ENCODE measurements at regions not wholly inside any gene's neighbourhood (a gene's known extent, or its start where the extent isn't known, plus 50 kb on each side); places are given as distances from the start of the nearest gene placed in this dataset.

GRCh38 chr2:221774136-221774535 is 202.0 kb upstream of the EPHA4 start (continued):
- TF ChIP-seq CTCF (conservative IDR thresholded peaks at IDR 0.05; ENCODE audit: low read depth in 2 of 2) (no peak), CREB1 (CRISPR knock-in tag; IDR thresholded peaks at IDR 0.05; ENCODE audit: low read depth) (no peak)

GRCh38 chr2:221771297-221771696 is 199.2 kb upstream of the EPHA4 start:
- no peaks in the 10 kb centered on the region for H3K27me3 Mint-ChIP-seq (ENCODE audit: insufficient read depth, low read depth, poor library complexity)
- no peaks in the 10 kb centered on the region for H3F3A ChIP-seq (replicated peaks; ENCODE audit: low read depth)
- no peaks in the 10 kb centered on the region for H3K9me3 Mint-ChIP-seq
- H3K4me3 ChIP-seq, result no peak overlapping the region
- H3K4me2 ChIP-seq, result no peak overlapping the region
- no peak overlapping the region for H3K4me3 Mint-ChIP-seq
- 0 out of 2 replicates have a peak, but pooled peaks cover 5% of the 10 kb centered on the region for H3K9me2 ChIP-seq (ENCODE audit: insufficient read depth)
- no peak overlapping the region for H2AFZ ChIP-seq
- H3K36me3 Mint-ChIP-seq (ENCODE audit: low read depth), result no peaks in the 10 kb centered on the region
- H4K20me1 ChIP-seq (replicated peaks; ENCODE audit: insufficient read depth), result no peaks in the 10 kb centered on the region
- H3K4me1 Mint-ChIP-seq, result peaks cover 18% of the 10 kb centered on the region
- TF ChIP-seq STAT1 (IDR thresholded peaks at IDR 0.05; ENCODE audit: unreplicated experiment), result no peak
- TF ChIP-seq EZH2phosphoT487 (IDR thresholded peaks at IDR 0.05; ENCODE audit: unreplicated experiment), result no peak
- TF ChIP-seq ZNF331 (CRISPR knock-in tag; IDR thresholded peaks at IDR 0.05; ENCODE audit: low read depth), result no peak
- no peak for TF ChIP-seq JUNB (IDR thresholded peaks at IDR 0.05; ENCODE audit: unreplicated experiment)
- no peak for TF ChIP-seq CREB1 (CRISPR knock-in tag; IDR thresholded peaks at IDR 0.05; ENCODE audit: low read depth)
- TF ChIP-seq CTCF (conservative IDR thresholded peaks at IDR 0.05; ENCODE audit: low read depth in 2 of 2), result no peak
- TF ChIP-seq EZH2 (IDR thresholded peaks at IDR 0.05; ENCODE audit: low read depth, unreplicated experiment), result no peak
- TF ChIP-seq ZNF114 (CRISPR knock-in tag; IDR thresholded peaks at IDR 0.05), result no peak
- TF ChIP-seq ZNF462 (CRISPR knock-in tag; IDR thresholded peaks at IDR 0.05), result no peak
- TF ChIP-seq REST (IDR thresholded peaks at IDR 0.05; ENCODE audit: unreplicated experiment), result no peak
- no peaks in the 10 kb centered on the region for H3K36me3 ChIP-seq (ENCODE audit: insufficient read depth)
- no peak overlapping the region for H3K27ac ChIP-seq (ENCODE audit: low read depth)
- H3K79me2 ChIP-seq (replicated peaks; ENCODE audit: insufficient read depth), result no peaks in the 10 kb centered on the region
- ATAC-seq, result no peak
- no peak overlapping the region for H3K27ac Mint-ChIP-seq
- DNase-seq (ENCODE audit: low spot score), result no peak
- no peaks in the 10 kb centered on the region for H3K27me3 ChIP-seq (ENCODE audit: insufficient read depth)
- H3K4me1 ChIP-seq (ENCODE audit: insufficient read depth), result peaks cover 13% of the 10 kb centered on the region; the same call in 1 of the 2 replicates
